HEK293 (cell line): ENCODE measurements at regions not wholly inside any gene's neighbourhood (a gene's known extent, or its start where the extent isn't known, plus 50 kb on each side); places are given as distances from the start of the nearest gene placed in this dataset.

ENCODE experiments used
- CTCF ChIA-PET: fragments of 350-600 bp; formaldehyde crosslinking; extraction: SDS; loops from one replicate; lab custom pipeline; 2021; ENCODE audit warnings: antibody characterized with exemption; lab: Yijun Ruan, JAX
- POLR2A ChIA-PET: fragments of 300-600 bp; formaldehyde crosslinking; extraction: SDS; loops from one replicate; lab custom pipeline; 2020; ENCODE audit warnings: antibody characterized with exemption, inconsistent platforms; lab: Yijun Ruan, JAX
- H3K27ac ChIP-seq: fragments of 200-500 bp; sonication (Bioruptor generic); 2 replicates; pipeline ENCODE4 v1.5.1; 2014; ENCODE audit warnings: low read depth, low read length, control low read depth, inconsistent platforms; ENCODE audit errors: extremely low read depth
- H3K36me3 ChIP-seq, 2 experiments: fragments of 200-500 bp in 1 of 2; sonication (Bioruptor generic) in 1 of 2; 1 replicate in 1 of 2; 2 replicates in 1 of 2; pipeline ENCODE4 v1.5.1; 2014 to 2017; ENCODE audit warnings: inconsistent platforms in 2 of 2, low read length in 2 of 2; ENCODE audit not compliant: control insufficient read depth in 2 of 2, insufficient read depth in 1 of 2
- H3K4me1 ChIP-seq: fragments of 200-500 bp; sonication (Bioruptor generic); 2 replicates; pipeline ENCODE4 v1.5.1; 2014; ENCODE audit warnings: mild to moderate bottlenecking, low read length, inconsistent platforms; ENCODE audit not compliant: control insufficient read depth, insufficient read depth
- H3K4me3 ChIP-seq: 2 replicates; pipeline ENCODE4 v1.5.1; 2011; ENCODE audit warnings: low read depth, mild to moderate bottlenecking, control low read depth, low read length, moderate library complexity
- H3K9me3 ChIP-seq: fragments of 200-500 bp; sonication (Bioruptor generic); 2 replicates; pipeline ENCODE4 v1.5.1; 2014; ENCODE audit warnings: low read depth, low read length, inconsistent platforms; ENCODE audit not compliant: control insufficient read depth, insufficient read depth
- GFI1B ChIP-seq: fragments of 450-650 bp; formaldehyde crosslinking; IDR thresholded peaks from 2 replicates; pipeline ENCODE4 v1.5.1; 2016; ENCODE audit warnings: missing biosample characterization, missing genetic modification characterization
- KLF10 ChIP-seq: fragments of 450-650 bp; IDR thresholded peaks from 2 replicates; pipeline ENCODE4 v1.5.1; 2018; ENCODE audit warnings: missing biosample characterization, mild to moderate bottlenecking, missing genetic modification characterization
- SP3 ChIP-seq: fragments of 450-650 bp; formaldehyde crosslinking; IDR thresholded peaks from 2 replicates; pipeline ENCODE4 v1.5.1; 2016; ENCODE audit warnings: missing biosample characterization, missing genetic modification characterization
- TRIM28 ChIP-seq: IDR thresholded peaks from 2 replicates; pipeline ENCODE4 v1.6.1; 2011; ENCODE audit warnings: low read length, control low read depth, borderline replicate concordance
- ZBTB6 ChIP-seq: fragments of 450-650 bp; formaldehyde crosslinking; IDR thresholded peaks from 2 replicates; pipeline ENCODE4 v1.5.1; 2017; ENCODE audit warnings: missing biosample characterization, missing genetic modification characterization
- ZEB2 ChIP-seq: fragments of 450-650 bp; formaldehyde crosslinking; IDR thresholded peaks from 2 replicates; pipeline ENCODE4 v1.5.1; 2016; ENCODE audit warnings: missing biosample characterization, missing genetic modification characterization
- ZNF10 ChIP-seq: fragments of 450-650 bp; formaldehyde crosslinking; IDR thresholded peaks from 2 replicates; pipeline ENCODE4 v1.5.1; 2017; ENCODE audit warnings: missing biosample characterization, missing genetic modification characterization
- ZNF112 ChIP-seq: fragments of 450-650 bp; formaldehyde crosslinking; IDR thresholded peaks from 2 replicates; pipeline ENCODE4 v1.5.0; 2017; ENCODE audit warnings: missing biosample characterization, missing genetic modification characterization
- ZNF311 ChIP-seq: fragments of 450-650 bp; formaldehyde crosslinking; IDR thresholded peaks from 2 replicates; pipeline ENCODE4 v1.5.1; 2017; ENCODE audit warnings: missing biosample characterization, missing genetic modification characterization, borderline replicate concordance
- ZNF366 ChIP-seq: fragments of 450-650 bp; formaldehyde crosslinking; conservative IDR thresholded peaks from 2 replicates; pipeline ENCODE4 v1.5.1; 2016; ENCODE audit warnings: missing biosample characterization, missing genetic modification characterization
- ZNF416 ChIP-seq: fragments of 450-650 bp; formaldehyde crosslinking; IDR thresholded peaks from 2 replicates; pipeline ENCODE4 v1.5.1; 2016; ENCODE audit warnings: missing biosample characterization, missing genetic modification characterization
- ZNF501 ChIP-seq: fragments of 450-650 bp; formaldehyde crosslinking; IDR thresholded peaks from 2 replicates; pipeline ENCODE4 v1.5.1; 2016; ENCODE audit warnings: missing biosample characterization, missing genetic modification characterization
- ZNF518A ChIP-seq: fragments of 450-650 bp; formaldehyde crosslinking; conservative IDR thresholded peaks from 2 replicates; pipeline ENCODE4 v1.5.1; 2016; ENCODE audit warnings: low read depth, missing biosample characterization, missing genetic modification characterization
- ZNF560 ChIP-seq: fragments of 450-650 bp; formaldehyde crosslinking; IDR thresholded peaks from 2 replicates; pipeline ENCODE4 v1.5.1; 2017; ENCODE audit warnings: missing biosample characterization, missing genetic modification characterization, borderline replicate concordance
- ZNF596 ChIP-seq: fragments of 450-650 bp; IDR thresholded peaks from 2 replicates; pipeline ENCODE4 v1.5.0; 2018; ENCODE audit warnings: missing biosample characterization, mild to moderate bottlenecking, missing genetic modification characterization, moderate library complexity
- ZNF654 ChIP-seq: fragments of 450-650 bp; formaldehyde crosslinking; IDR thresholded peaks from 2 replicates; pipeline ENCODE4 v1.5.1; 2016; ENCODE audit warnings: low read depth, missing biosample characterization, missing genetic modification characterization
- ZNF660 ChIP-seq: fragments of 450-650 bp; IDR thresholded peaks from 2 replicates; pipeline ENCODE4 v1.5.1; 2018; ENCODE audit warnings: missing biosample characterization, mild to moderate bottlenecking, missing genetic modification characterization
- TF ChIP-seq, protein P1 (sequence below): fragments of 450-650 bp; formaldehyde crosslinking; IDR thresholded peaks from 2 replicates; pipeline ENCODE4 v1.5.1; 2016; ENCODE audit warnings: missing biosample characterization, missing genetic modification characterization

DNA sequence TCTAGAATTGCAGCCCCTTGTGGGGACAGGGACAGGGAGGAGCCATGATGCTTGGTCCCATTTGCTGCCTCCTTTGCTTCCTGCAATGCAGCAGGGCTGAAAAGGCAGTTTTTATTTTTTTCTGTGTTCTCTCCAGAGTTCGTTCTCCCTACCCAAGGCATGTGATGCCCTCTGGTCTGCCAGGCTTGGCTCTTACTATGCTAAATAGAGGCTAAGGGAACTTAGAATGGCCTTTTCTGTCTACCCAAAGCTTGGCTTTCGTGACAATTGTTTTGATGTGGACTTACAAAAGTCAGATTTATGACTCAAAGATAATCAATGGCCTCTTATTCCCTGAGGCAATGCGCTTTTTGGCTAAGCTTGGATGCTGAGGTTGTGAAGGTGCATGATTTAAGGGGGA, 293.3 kb upstream of the TBL1XR1 start:
- H3K4me1 ChIP-seq, result no peaks in the 10 kb centered on the region
- H3K4me3 ChIP-seq, result no peak overlapping the region
- TF ChIP-seq, protein P1, sequence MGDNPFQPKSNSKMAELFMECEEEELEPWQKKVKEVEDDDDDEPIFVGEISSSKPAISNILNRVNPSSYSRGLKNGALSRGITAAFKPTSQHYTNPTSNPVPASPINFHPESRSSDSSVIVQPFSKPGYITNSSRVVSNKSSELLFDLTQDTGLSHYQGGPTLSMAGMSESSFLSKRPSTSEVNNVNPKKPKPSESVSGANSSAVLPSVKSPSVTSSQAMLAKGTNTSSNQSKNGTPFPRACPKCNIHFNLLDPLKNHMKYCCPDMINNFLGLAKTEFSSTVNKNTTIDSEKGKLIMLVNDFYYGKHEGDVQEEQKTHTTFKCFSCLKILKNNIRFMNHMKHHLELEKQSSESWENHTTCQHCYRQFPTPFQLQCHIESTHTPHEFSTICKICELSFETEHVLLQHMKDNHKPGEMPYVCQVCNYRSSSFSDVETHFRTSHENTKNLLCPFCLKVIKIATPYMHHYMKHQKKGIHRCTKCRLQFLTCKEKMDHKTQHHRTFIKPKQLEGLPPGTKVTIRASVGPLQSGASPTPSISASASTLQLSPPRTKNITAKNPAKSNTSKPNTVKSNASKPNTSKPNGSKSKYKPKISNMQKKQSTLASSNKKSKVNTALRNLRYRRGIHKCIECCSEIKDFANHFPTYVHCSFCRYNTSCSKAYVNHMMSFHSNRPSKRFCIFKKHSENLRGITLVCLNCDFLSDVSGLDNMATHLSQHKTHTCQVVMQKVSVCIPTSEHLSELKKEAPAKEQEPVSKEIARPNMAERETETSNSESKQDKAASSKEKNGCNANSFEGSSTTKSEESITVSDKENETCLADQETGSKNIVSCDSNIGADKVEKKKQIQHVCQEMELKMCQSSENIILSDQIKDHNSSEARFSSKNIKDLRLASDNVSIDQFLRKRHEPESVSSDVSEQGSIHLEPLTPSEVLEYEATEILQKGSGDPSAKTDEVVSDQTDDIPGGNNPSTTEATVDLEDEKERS (tag by site-specific recombination), result no peak
- TF ChIP-seq, all 188 proteins: peak for 0
- ChIA-PET CTCF (no interaction called here), POLR2A (no interaction called here)
- Histone ChIP-seq H3K9me3 (no peaks in the 10 kb centered on the region), H3K27ac (no peak overlapping the region), H3K36me3 (no peaks in the 10 kb centered on the region)

- Histone ChIP-seq H3K9me3 (no peaks in the 10 kb centered on the region), H3K36me3 (no peaks in the 10 kb centered on the region), H3K4me3 (no peak overlapping the region), H3K27ac (no peak overlapping the region), H3K4me1 (no peaks in the 10 kb centered on the region)
- TF ChIP-seq ZNF10 (tag by site-specific recombination) (no peak), ZNF596 (tag by site-specific recombination) (no peak), ZNF518A (no peak), ZNF654 (tag by site-specific recombination) (no peak), TRIM28 (no peak), GFI1B (tag by site-specific recombination) (no peak), ZNF501 (tag by site-specific recombination) (no peak), ZNF416 (tag by site-specific recombination) (no peak), ZNF112 (no peak), ZBTB6 (tag by site-specific recombination) (no peak)
- ChIA-PET CTCF (no interaction called here), POLR2A (no interaction called here)
Measured at GRCh38 chr3:177491296-177492032, 294.2 kb upstream of the TBL1XR1 start.

DNA sequence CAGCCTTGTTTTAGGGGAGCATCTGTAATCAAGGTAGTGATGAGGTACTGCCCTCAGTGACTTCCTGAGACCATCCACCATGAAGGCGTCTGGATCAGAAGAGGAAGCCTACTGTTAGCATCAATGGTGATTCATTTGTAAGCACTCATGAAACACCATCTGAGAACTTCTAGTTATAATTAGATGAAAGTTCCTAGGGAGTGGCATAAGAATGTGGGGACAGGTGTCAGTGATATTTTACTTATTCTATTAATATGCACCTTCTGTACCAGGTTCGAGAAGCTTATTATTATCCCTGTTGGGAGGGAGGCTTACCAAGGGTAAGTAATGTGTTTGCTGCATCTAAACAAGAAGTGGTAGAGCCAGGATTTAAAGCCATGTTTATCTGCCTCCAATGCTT, 295.8 kb upstream of the TBL1XR1 start:
- no peaks in the 10 kb centered on the region for H3K36me3 ChIP-seq
- H3K4me3 ChIP-seq, result no peak overlapping the region
- POLR2A ChIA-PET, result no interaction called here
- no peaks in the 10 kb centered on the region for H3K9me3 ChIP-seq
- H3K27ac ChIP-seq, result no peak overlapping the region
- CTCF ChIA-PET, result interaction anchor here (0.6 kb wide), 1 partner anchor 271 kb away, joined by 7 read pairs; no protein-coding TSS in a partner anchor
- no peaks in the 10 kb centered on the region for H3K4me1 ChIP-seq
- TF ChIP-seq ZNF660 (no peak), ZEB2 (tag by site-specific recombination) (no peak), ZNF366 (tag by site-specific recombination) (no peak), ZNF560 (tag by site-specific recombination) (no peak), ZNF311 (tag by site-specific recombination) (no peak), KLF10 (tag by site-specific recombination) (no peak), SP3 (tag by site-specific recombination) (no peak)
